ENCODE measurements at regions not wholly inside any gene's neighbourhood (a gene's known extent, or its start where the extent isn't known, plus 50 kb on each side); places are given as distances from the start of the nearest gene placed in this dataset.

DNA sequence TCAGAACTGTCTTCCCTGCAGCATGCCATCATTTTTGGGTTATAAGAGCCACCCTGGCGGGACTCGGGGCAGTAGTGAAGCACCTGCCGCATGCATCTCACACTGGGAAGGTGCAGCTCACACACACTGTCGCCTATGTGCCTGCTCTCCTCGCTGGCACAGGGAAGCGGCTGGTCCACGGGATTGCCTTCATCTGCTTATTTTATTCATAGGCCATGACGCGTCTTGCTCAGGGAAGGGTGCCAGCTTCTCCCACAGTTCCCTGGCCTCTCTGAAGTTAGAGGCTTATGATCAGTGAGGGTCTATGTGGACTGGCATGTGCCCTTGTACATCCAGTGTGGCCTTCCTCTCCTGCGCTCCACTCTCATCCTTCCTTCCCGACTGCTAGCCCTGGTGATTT, 150.0 kb downstream of the KLF12 start:
- no peak for DNase-seq (ENCODE audit: low spot score)
- peaks cover 28% of the 10 kb centered on the region for H3K79me2 ChIP-seq (ENCODE audit: insufficient read depth, low read depth, low read length)
- H3K4me1 ChIP-seq (ENCODE audit: insufficient read depth, low read length, poor library complexity, severe bottlenecking), result peaks cover 84% of the 10 kb centered on the region
- H3K36me3 ChIP-seq (ENCODE audit: insufficient read depth, low read length), result peaks cover 14% of the 10 kb centered on the region; the same call in 1 of the 2 replicates
- no TSS peak for BruUV-seq (replicated peaks)
- H3K27ac ChIP-seq (ENCODE audit: low read depth, low read length, poor library complexity, severe bottlenecking), result no peak overlapping the region
- ChIA-PET POLR2A (interaction anchor here (0.6 to 12.5 kb wide), 2 partner anchors 11 to 20 kb away, joined by 3 to 306 read pairs; no protein-coding TSS in a partner anchor), CTCF (ENCODE audit: unreplicated experiment) (interaction anchor here (1.9 kb wide), 1 partner anchor 9 kb away, joined by 7 read pairs; no protein-coding TSS in a partner anchor)
- peaks cover 8% of the 10 kb centered on the region; the same call in 1 of the 2 replicates for H3K9me3 ChIP-seq (ENCODE audit: low read length)
- TF ChIP-seq, protein P1, sequence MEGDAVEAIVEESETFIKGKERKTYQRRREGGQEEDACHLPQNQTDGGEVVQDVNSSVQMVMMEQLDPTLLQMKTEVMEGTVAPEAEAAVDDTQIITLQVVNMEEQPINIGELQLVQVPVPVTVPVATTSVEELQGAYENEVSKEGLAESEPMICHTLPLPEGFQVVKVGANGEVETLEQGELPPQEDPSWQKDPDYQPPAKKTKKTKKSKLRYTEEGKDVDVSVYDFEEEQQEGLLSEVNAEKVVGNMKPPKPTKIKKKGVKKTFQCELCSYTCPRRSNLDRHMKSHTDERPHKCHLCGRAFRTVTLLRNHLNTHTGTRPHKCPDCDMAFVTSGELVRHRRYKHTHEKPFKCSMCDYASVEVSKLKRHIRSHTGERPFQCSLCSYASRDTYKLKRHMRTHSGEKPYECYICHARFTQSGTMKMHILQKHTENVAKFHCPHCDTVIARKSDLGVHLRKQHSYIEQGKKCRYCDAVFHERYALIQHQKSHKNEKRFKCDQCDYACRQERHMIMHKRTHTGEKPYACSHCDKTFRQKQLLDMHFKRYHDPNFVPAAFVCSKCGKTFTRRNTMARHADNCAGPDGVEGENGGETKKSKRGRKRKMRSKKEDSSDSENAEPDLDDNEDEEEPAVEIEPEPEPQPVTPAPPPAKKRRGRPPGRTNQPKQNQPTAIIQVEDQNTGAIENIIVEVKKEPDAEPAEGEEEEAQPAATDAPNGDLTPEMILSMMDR (conservative IDR thresholded peaks at IDR 0.05; ENCODE audit: low read length), result no peak
- no peak overlapping the region for H2AFZ ChIP-seq (ENCODE audit: low read length)
- H4K20me1 ChIP-seq (ENCODE audit: insufficient read depth, low read length), result no peaks in the 10 kb centered on the region
- H3K4me2 ChIP-seq (ENCODE audit: low read length), result no peak overlapping the region
- intact Hi-C loops (cut with micrococcal nuclease; ENCODE audit: unreplicated experiment), result no loop called here
- H3K9me2 ChIP-seq (ENCODE audit: insufficient read depth, low read length), result no peaks in the 10 kb centered on the region
- no peak overlapping the region for H3K4me3 ChIP-seq (ENCODE audit: low read depth, low read length, poor library complexity, severe bottlenecking)

DNA sequence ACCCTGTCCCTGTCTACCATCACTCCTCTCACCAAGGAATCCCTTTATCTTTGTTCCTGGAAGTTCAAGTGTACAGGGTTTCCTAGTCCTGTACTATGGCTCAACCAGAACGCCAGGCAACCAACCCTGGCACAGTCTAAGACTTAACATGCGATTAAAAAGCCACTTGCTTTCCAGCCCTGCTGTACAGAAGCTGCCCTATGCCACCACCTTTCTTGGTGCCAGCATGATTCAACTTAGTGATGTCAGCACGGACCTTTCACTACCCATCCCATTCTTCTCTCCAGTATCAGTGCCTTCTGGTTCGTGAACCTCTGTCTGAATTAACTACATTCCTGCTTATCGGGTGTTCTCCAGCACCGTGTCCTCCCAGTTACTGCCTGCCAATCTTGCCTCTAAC, 151.1 kb downstream of the KLF12 start:
- Histone ChIP-seq H2AFZ (ENCODE audit: low read length) (no peak overlapping the region), H3K4me3 (ENCODE audit: low read depth, low read length, poor library complexity, severe bottlenecking) (no peak overlapping the region), H4K20me1 (ENCODE audit: insufficient read depth, low read length) (no peaks in the 10 kb centered on the region), H3K9me2 (ENCODE audit: insufficient read depth, low read length) (no peaks in the 10 kb centered on the region), H3K4me1 (ENCODE audit: insufficient read depth, low read length, poor library complexity, severe bottlenecking) (peaks cover 84% of the 10 kb centered on the region), H3K9me3 (ENCODE audit: low read length) (no peaks in the 10 kb centered on the region; the same call in 1 of the 2 replicates), H3K36me3 (ENCODE audit: insufficient read depth, low read length) (peaks cover 16% of the 10 kb centered on the region), H3K27ac (ENCODE audit: low read depth, low read length, poor library complexity, severe bottlenecking) (no peak overlapping the region), H3K79me2 (ENCODE audit: insufficient read depth, low read depth, low read length) (peaks cover 23% of the 10 kb centered on the region; the same call in 1 of the 2 replicates), H3K4me2 (ENCODE audit: low read length) (no peak overlapping the region)
- CTCF ChIA-PET (ENCODE audit: unreplicated experiment), result no interaction called here
- TF ChIP-seq, protein P1 (conservative IDR thresholded peaks at IDR 0.05; ENCODE audit: low read length), result no peak
- no peak for TF ChIP-seq EZH2phosphoT487 (IDR thresholded peaks at IDR 0.05; ENCODE audit: borderline replicate concordance, low read depth, low read length)
- DNase-seq (ENCODE audit: low spot score), result no peak
- intact Hi-C loops (cut with micrococcal nuclease; ENCODE audit: unreplicated experiment), result no loop called here
- BruUV-seq (replicated peaks), result no TSS peak
- POLR2A ChIA-PET, result interaction anchor here (0.7 to 1.0 kb wide), 2 partner anchors 145 to 1429 kb away, joined by 3 read pairs; no protein-coding TSS in a partner anchor

DNA sequence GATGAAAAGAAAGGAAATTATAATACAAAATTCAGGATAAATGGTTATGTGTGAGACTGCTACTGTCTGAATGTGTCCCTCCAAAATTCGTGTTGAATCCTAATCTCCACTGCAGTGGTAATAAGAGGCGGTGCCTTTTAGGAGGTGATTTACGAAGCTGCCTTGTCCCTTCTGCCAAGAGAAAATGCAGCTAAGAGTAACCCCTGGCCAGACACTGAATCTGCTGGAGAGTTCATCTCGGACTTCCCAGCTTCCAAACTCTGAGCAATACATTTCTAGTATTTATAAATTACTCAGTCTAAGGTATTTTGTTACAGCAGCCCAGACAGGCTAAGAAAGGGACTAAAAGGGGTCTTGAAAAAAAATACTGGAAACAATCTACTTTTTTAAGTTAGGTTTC, 152.6 kb downstream of the KLF12 start:
- TF ChIP-seq, protein P1 (conservative IDR thresholded peaks at IDR 0.05; ENCODE audit: low read length), result no peak
- TF ChIP-seq EZH2phosphoT487 (IDR thresholded peaks at IDR 0.05; ENCODE audit: borderline replicate concordance, low read depth, low read length), result no peak
- H3K4me3 ChIP-seq (ENCODE audit: low read depth, low read length, poor library complexity, severe bottlenecking), result no peak overlapping the region
- H3K4me2 ChIP-seq (ENCODE audit: low read length), result peak overlapping the region; percentile 49
- ChIA-PET CTCF (ENCODE audit: unreplicated experiment) (no interaction called here), POLR2A (interaction anchor here (1.0 kb wide), 1 partner anchor 13 kb away, joined by 3 read pairs; no protein-coding TSS in a partner anchor)
- intact Hi-C loops (cut with micrococcal nuclease; ENCODE audit: unreplicated experiment), result no loop called here
- H3K9me3 ChIP-seq (ENCODE audit: low read length), result no peaks in the 10 kb centered on the region; the same call in 1 of the 2 replicates
- H3K27ac ChIP-seq (ENCODE audit: low read depth, low read length, poor library complexity, severe bottlenecking), result no peak overlapping the region
- peaks cover 19% of the 10 kb centered on the region for H3K36me3 ChIP-seq (ENCODE audit: insufficient read depth, low read length)
- BruUV-seq (replicated peaks), result no TSS peak
- H3K4me1 ChIP-seq (ENCODE audit: insufficient read depth, low read length, poor library complexity, severe bottlenecking), result peaks cover 84% of the 10 kb centered on the region
- H3K9me2 ChIP-seq (ENCODE audit: insufficient read depth, low read length), result no peaks in the 10 kb centered on the region
- H2AFZ ChIP-seq (ENCODE audit: low read length), result no peak overlapping the region
- no peak for DNase-seq (ENCODE audit: low spot score)
- H4K20me1 ChIP-seq (ENCODE audit: insufficient read depth, low read length), result no peaks in the 10 kb centered on the region
- H3K79me2 ChIP-seq (ENCODE audit: insufficient read depth, low read depth, low read length), result peaks cover 31% of the 10 kb centered on the region; the same call in 1 of the 2 replicates
